Thyroid gland (tissue), 4 donors: ENCODE measurements at regions not wholly inside any gene's neighbourhood (a gene's known extent, or its start where the extent isn't known, plus 50 kb on each side); places are given as distances from the start of the nearest gene placed in this dataset.

Experiments used
- DNase-seq, 2 donors: peaks; one replicate each; pipeline ENCODE4 v3.0.0-alpha.2; 2019
- H3K27ac ChIP-seq, 3 donors: fragments of 200-600 bp; sonication (generic); 1 replicate in 2 of 3; 2 replicates in 1 of 3; pipeline ENCODE4 v1.5.1; 2016 to 2019; ENCODE audit warnings: mild to moderate bottlenecking in 1 of 3, moderate library complexity in 1 of 3
- H3K27me3 ChIP-seq: fragments of 200-600 bp; sonication (generic); one replicate; pipeline ENCODE4 v1.5.1; 2019
- H3K36me3 ChIP-seq, 2 donors: fragments of 200-600 bp; sonication (generic); one replicate each; pipeline ENCODE4 v1.5.1; 2016 to 2019
- H3K4me1 ChIP-seq, 2 donors: fragments of 200-600 bp; sonication (generic); one replicate each; pipeline ENCODE4 v1.5.1; 2017 to 2019
- H3K4me3 ChIP-seq, 3 donors: fragments of 200-600 bp; sonication (generic); replicated peaks in 1 of 3; 1 replicate in 2 of 3; 2 replicates in 1 of 3; pipeline ENCODE4 v1.5.1; 2016; ENCODE audit warnings: mild to moderate bottlenecking in 1 of 3
- H3K9me3 ChIP-seq: fragments of 200-600 bp; sonication (generic); one replicate; pipeline ENCODE4 v1.5.1; 2017
- CTCF ChIP-seq, 6 experiments: fragments of 200-600 bp in 3 of 6; fragments of 450-650 bp in 3 of 6; sonication (generic) in 3 of 6; IDR thresholded peaks; one replicate each; pipeline ENCODE4 v1.5.1; 2016 to 2019; ENCODE audit warnings: antibody characterized with exemption in 6 of 6, mild to moderate bottlenecking in 2 of 6, inconsistent platforms in 1 of 6, moderate library complexity in 1 of 6
- POLR2A ChIP-seq, 2 donors: fragments of 450-650 bp; IDR thresholded peaks; one replicate each; pipeline ENCODE4 v1.6.1; 2017; ENCODE audit warnings: antibody characterized with exemption in 2 of 2, mild to moderate bottlenecking in 2 of 2, moderate library complexity in 1 of 2
- WGBS, 2 donors: methylation state at CpG; one replicate each; pipeline ENCODE4 v1.1.5; 2017; 5-methylcytosine and 5-hydroxymethylcytosine counted together
- intact Hi-C: fragments of 100-400 bp; cut with DNase I; formaldehyde crosslinking; loops from one replicate; pipeline ENCODE4 v1.15.1; 2023

- peaks cover 10 to 16% of the 10 kb centered on the region in 2 donors for H3K4me1 ChIP-seq
These were observed 387.7 kb downstream of the FAT4 start for GRCh38 chr4:125702406-125702805.

GRCh38 chr4:125703443-125703842 lies 388.7 kb downstream of the FAT4 start:
- TF ChIP-seq POLR2A (IDR thresholded peaks at IDR 0.05), result no peak
- TF ChIP-seq CTCF (IDR thresholded peaks at IDR 0.05), result no peak
- no peak for DNase-seq
- intact Hi-C loops, result no loop called here
- Histone ChIP-seq H3K9me3 (no peaks in the 10 kb centered on the region), H3K36me3 (no peaks in the 10 kb centered on the region), H3K27ac (peak overlapping the region in 1 of 3 donors; percentile 25), H3K4me3 (no peak overlapping the region), H3K4me1 (peaks cover 10 to 16% of the 10 kb centered on the region in 2 donors), H3K27me3 (no peaks in the 10 kb centered on the region)
- 42 to 50% methylated on average over 1 of the region's 1 CpG for WGBS, 2 donors

More at GRCh38 chr4:125702406-125702805, 387.7 kb downstream of the FAT4 start:
- H3K9me3 ChIP-seq, result no peaks in the 10 kb centered on the region
- intact Hi-C loops, result no loop called here
- H3K27me3 ChIP-seq, result no peaks in the 10 kb centered on the region
- TF ChIP-seq POLR2A (IDR thresholded peaks at IDR 0.05), result no peak
- TF ChIP-seq CTCF (IDR thresholded peaks at IDR 0.05), result no peak
- H3K4me3 ChIP-seq, result no peak overlapping the region
- no peak for DNase-seq
- peak overlapping the region in 2 of 3 donors; percentile 21 to 27 for H3K27ac ChIP-seq
- H3K36me3 ChIP-seq, result no peaks in the 10 kb centered on the region

GRCh38 chr4:125704726-125705125 lies 390.0 kb downstream of the FAT4 start:
- no peaks in the 10 kb centered on the region for H3K27me3 ChIP-seq
- WGBS, 2 donors, result 64 to 75% methylated on average over 3 of the region's 3 CpGs
- no peak for TF ChIP-seq POLR2A (IDR thresholded peaks at IDR 0.05)
- TF ChIP-seq CTCF (IDR thresholded peaks at IDR 0.05), result no peak
- H3K27ac ChIP-seq, result no peak overlapping the region
- H3K4me1 ChIP-seq, result peaks cover 10 to 16% of the 10 kb centered on the region in 2 donors
- intact Hi-C loops, result no loop called here
- no peaks in the 10 kb centered on the region for H3K36me3 ChIP-seq
- DNase-seq, result no peak
- no peak overlapping the region for H3K4me3 ChIP-seq
- no peaks in the 10 kb centered on the region for H3K9me3 ChIP-seq

GRCh38 chr4:125705681-125706080 lies 390.9 kb downstream of the FAT4 start:
- TF ChIP-seq POLR2A (IDR thresholded peaks at IDR 0.05) (no peak), CTCF (IDR thresholded peaks at IDR 0.05) (no peak)
- no peak for DNase-seq
- Histone ChIP-seq H3K4me1 (peaks cover 10 to 16% of the 10 kb centered on the region in 2 donors), H3K9me3 (no peaks in the 10 kb centered on the region), H3K4me3 (no peak overlapping the region), H3K36me3 (no peaks in the 10 kb centered on the region), H3K27me3 (no peaks in the 10 kb centered on the region), H3K27ac (no peak overlapping the region)
- WGBS, 2 donors, result 79 to 83% methylated on average over 1 of the region's 1 CpG
- intact Hi-C loops, result no loop called here

GRCh38 chr4:125707397-125707796 lies 392.6 kb downstream of the FAT4 start:
- TF ChIP-seq POLR2A (IDR thresholded peaks at IDR 0.05) (no peak), CTCF (IDR thresholded peaks at IDR 0.05) (no peak)
- intact Hi-C loops, result no loop called here
- no peaks in the 10 kb centered on the region for H3K9me3 ChIP-seq
- H3K4me3 ChIP-seq, result no peak overlapping the region
- H3K27ac ChIP-seq, result no peak overlapping the region
- H3K36me3 ChIP-seq, result no peaks in the 10 kb centered on the region
- no peaks in the 10 kb centered on the region for H3K27me3 ChIP-seq
- WGBS, 2 donors, result 95 to 98% methylated on average over 9 to 14 of the region's 17 CpGs
- H3K4me1 ChIP-seq, result peaks cover 6 to 10% of the 10 kb centered on the region in 2 donors
- no peak for DNase-seq
